IPS DF 4.7 (cell line): ENCODE measurements at regions not wholly inside any gene's neighbourhood (a gene's known extent, or its start where the extent isn't known, plus 50 kb on each side); places are given as distances from the start of the nearest gene placed in this dataset.

Source experiments
- DNase-seq: peaks from one replicate; pipeline ENCODE4 v3.0.0-alpha.2; 2013; ENCODE audit warnings: low spot score; ENCODE audit errors: extremely low read depth

DNA sequence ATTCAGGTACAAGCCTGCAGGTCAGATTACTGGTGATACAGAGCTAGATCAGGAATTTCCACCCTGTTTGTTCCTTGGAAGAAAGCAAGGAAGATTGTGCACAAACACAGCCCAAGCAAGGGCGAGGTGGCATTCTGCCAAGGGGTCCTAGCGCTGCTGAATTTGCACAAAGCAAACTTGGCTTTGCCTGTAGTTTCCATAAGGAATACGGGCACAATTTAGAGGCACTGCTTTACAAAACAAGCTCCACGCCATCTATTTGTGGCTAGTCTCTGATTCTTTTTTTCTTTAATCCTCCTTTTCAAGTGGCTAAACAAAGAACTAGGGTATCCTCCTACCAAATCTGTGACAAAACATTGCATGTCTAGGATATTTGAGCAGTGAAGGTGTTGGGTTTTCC is 195.5 kb upstream of the ACVR2A start:
- no peak for DNase-seq

DNA sequence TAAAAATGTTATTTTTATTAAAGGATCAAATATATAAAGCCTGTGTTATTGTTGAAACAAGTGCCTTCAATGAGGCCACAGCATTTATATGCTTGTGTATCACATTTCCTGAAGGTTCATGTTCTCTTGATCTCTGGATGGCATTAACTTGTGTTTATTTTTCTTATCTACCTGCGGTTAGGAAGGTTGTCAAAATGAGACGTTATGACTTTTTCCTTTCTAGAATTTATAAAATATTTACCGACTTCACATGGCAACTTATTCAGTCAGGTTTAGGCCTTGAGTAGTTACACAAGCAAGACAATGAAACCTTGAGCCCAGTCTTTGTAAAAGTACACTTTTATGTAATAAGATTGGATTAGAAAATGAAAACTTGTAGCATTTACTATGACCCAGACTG is 196.4 kb upstream of the ACVR2A start:
- DNase-seq: no peak

DNA sequence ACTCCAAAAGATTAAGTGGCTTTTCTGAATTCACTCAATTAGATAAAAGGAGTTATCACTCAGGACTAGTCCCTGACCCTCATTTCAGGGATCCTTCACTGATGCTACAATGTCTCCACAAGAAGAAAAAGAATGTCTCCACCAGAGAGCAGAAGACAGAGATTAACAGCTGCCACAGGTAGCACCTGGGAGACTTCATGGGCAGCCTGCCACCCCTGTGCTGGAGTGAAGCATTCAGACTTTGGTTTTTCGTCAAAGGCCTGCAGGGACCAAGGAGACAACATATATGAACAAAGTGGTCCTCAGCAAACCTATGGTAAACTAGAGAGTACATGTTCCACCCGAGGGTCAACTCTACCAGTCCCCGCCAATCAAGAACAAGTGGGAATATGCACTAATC is 197.0 kb upstream of the ACVR2A start:
- DNase-seq: no peak

DNA sequence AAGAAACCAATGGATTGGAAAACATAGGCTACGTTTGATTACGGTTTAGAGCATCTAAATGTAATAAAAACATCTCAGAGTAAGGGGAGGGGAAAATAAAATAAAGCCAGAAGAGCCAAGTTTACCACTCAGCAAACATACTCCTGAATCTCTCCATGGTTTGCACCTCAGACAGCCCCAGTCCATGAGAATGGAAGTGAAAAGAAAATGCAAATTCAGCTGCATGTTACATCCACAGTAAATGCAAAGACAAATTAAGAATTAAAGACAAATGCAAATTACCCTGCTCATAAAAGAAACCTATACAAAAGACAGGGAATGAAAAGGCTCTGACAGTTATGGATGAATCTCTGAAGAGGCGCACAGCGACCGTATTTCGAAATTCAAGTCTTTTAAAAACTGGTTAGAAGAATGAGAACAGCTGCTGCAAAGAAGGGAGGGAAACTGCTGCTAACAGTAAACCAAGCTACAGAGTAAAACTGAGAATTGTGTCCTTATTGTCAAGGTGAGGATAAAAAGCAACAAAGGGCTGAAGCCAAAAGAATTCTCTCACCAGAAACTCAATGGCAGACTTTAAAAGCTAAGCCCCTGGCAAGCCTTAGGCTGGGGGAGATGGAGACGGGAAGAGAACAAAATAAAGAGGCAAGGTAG is 197.9 kb upstream of the ACVR2A start:
- DNase-seq: no peak

DNA sequence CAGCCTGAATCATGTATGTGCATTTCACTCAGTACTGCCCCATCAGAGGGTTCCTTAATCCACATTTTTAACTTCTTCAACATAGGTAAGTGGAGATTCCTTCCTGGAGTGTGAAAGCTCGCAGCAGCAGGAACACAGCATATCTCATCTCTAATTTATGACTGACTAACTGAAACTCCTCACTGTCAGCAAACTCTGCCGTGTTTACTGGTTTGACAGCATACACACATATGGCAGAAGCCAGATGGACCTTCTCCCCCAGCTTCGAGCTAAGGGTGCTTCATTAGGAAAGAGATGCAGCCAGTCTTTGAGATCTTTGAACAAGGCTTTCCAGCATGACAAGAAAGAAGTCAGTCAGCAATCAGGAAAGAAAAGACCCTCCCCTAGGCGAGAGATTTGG is 200.3 kb upstream of the ACVR2A start:
- DNase-seq: no peak

DNA sequence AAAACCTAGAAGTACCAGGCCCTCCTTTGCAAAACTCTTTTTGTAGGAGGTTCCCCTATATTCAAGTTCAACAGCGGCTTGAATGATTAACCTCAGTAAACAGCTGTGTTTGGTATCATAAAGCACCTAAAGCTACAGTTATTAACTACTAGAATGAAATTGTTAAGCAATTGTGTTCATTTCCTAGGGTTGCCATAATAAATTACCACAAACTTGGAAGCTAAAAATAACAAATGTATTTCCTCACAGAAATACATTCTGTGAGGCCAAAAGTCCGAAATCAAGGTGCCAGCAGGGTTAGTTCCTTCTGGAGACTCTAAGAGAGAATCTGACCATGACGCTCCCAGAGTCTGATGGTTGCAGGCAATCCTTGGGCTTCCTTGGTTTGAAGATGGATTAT is 202.1 kb upstream of the ACVR2A start:
- no peak for DNase-seq

DNA sequence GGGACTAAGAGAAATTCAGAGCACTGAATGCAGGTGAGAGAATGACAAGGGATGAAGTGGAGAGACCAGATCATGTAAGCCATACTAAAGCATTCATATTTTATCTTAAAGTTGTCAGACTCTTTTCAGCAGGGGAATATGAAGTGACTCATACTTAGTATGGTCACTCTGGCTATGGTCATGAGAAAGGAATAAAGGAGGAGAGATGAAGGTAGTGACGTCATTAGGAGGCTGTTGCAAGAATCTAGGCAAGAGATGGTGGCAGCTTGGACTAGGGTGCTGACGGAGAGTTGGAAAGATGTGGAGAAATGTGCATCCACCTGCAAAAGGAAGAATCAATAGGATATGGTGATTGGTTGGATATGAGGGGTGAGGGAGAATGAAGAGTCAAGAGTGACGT is 203.2 kb upstream of the ACVR2A start:
- no peak for DNase-seq

DNA sequence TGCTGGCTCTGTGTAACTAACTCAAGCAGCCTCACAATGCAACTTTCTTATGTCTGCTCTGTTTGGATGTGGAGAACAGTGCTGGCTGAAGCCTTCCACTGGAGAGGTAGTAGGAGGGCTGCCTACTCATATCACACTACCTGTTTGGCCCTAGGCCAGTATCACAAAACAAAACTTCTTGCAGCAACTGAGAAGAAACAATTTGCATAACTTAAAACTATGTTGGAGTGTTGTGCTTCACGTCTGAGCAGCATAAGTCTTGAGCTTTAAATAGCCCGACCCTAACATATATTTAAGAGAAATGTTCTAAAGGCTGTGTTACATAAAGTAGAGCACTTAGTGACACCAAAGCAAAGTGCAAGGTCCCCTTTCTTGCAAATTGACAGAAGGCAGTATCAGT is 204.9 kb upstream of the ACVR2A start:
- no peak for DNase-seq

DNA sequence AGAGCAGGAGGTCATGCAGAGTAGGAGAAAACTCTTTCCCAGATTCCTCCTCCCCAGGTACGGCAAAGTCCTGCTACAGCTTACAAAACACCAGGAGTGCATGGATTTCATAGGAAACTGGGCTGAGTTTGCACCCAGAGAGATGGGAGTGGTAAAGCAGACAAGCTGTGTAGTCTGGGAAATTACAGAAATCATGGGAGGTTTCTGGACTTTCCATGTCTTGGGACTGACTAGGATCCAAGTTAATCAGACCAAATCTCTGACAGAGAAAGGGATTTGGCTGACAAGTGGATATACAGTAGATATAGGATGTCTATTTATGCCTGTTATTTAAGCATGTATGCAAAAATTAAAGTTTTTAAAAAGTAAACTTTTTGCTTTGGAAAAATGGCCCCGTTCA is 205.4 kb upstream of the ACVR2A start:
- DNase-seq: no peak

DNA sequence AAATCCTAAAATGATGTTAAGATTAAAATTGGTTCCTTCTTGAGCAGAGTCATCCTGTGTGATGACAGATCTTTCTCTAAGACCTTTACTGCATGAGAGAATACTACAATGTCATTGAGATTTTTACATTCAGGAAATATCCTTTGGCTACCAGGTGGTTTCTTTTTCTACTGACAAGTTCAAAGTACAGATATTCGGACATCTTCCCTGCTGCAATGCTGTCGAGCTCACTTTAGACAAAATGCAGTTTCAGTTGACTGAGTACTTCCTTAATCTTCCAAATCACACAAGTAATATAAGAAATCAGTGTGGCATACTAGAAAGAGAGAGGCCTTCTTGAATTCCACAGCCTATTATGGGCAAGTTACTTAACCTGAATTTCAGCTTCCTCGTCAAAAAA is 207.9 kb upstream of the ACVR2A start:
- no peak for DNase-seq

DNA sequence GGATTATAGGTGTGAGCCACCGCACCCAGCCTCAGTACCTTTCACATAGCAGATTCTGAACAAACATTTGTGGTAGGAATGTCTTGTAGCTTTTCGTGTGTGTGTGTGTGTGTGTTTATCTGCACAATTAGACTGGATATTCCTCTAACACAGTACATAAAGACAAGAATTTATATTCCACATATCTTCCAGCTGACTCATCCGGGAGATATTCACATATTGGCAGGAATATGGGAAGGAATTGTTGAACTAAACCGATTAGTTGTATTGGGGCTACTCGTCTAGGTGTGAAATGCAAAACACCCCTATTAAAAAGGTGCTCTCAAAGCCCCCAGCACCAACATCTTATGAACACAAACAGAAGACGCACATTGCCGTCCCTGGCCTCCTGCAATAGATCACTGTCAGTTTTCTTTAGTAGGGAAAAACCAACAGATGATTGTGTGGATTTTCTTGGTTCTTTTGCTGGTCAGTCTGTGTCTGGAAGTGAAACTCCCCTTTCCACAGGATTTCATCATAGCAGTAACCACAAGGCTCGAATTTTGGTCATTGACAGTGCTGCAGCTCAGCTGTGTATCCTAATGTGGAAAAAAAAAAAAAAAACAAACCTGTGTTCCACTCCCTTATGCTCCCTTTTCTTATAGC is 208.5 kb upstream of the ACVR2A start:
- no peak for DNase-seq

DNA sequence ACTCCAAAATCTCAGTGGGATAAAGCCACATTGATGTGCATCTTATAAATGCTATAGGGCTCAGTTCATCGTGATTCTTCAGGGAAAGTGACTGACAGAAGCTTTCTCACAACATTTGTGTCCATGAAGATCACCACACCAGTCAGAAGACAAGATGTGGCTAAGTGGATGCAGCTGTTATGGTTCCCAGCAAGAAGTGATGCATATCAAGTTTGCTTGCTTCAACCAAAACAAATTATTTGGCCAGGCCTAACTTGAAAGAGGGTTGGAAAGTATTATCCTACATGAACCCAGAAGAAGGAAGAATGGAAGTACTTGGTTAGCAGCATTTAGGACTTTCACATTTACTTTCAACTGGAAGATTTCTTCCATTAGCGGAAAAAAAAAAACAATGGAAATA is 210.0 kb upstream of the ACVR2A start:
- no peak for DNase-seq

DNA sequence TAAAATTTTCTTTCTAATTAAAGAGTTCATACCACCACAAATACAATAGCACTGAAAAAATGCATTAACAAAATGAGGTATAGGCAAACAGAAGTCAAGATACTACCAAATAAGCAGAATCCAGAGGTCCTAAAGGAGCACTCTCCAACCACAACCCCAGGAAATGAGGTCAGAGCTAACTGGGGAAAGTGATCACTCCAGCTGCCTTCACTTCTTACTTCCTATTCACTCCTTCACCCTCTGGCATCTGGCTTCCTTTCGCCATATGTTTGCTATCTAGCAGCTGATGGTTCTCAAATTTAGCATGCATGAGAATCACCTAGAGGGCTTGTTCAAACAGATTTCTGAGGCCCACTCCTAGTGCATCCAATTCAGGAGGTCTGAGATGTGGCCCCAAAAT is 212.6 kb upstream of the ACVR2A start:
- DNase-seq: no peak

DNA sequence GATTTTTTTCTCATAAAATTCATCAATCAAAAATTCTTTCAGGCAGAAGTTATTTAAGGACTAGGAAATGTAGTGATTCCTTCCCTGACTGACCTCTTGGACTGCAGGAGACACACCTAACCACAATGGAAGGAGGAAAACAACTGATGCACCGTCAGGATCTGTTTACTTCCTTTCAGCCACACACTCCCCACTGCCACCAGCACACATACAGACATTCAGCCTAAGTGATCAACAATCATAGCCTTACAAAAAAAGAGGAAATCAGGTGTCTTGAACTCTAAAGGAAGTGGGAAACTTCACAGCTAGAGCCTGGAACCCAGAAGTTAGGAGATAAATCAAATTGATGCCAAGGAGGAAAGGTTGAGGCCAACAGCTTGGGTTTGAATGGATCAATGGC is 213.5 kb upstream of the ACVR2A start:
- no peak for DNase-seq

DNA sequence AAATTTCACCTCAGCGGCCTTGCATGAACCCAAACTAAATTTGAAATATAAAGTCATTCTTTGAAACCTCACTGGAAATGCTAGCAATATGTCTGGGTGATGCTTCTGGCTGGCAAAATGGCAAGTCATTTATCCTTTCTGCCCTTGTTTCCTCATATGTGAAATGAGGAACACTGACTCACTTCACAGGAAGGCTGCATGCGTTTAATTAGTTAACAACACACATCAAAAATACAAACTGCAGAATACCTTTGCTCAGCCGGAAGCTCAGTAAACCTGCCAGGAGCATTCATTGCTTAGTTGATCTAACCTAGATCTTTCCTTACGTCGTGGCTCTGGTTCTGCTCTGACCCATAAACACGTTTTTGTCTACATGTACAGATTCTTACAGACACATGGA is 214.2 kb upstream of the ACVR2A start:
- DNase-seq: no peak

DNA sequence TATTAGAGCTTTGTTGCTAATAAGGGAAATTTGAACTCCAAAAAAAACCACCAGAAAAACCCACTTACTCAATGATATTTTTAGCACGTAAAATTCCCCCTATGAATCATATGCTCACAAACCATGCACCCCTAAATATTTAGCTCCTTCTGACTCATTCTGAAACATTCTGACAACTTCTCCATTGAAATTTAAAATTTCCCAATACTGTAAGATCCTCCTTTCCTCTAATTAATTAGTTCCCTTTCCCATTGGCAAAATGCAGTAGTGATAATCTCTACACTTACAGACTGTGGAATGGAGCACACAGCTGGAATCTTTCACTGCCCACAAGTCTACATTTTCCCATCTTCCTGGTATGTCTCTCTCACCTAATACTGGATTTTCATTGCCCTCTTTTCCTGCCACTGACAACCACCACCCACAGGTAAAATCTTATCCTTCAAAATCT is 215.8 kb upstream of the ACVR2A start:
- no peak for DNase-seq

DNA sequence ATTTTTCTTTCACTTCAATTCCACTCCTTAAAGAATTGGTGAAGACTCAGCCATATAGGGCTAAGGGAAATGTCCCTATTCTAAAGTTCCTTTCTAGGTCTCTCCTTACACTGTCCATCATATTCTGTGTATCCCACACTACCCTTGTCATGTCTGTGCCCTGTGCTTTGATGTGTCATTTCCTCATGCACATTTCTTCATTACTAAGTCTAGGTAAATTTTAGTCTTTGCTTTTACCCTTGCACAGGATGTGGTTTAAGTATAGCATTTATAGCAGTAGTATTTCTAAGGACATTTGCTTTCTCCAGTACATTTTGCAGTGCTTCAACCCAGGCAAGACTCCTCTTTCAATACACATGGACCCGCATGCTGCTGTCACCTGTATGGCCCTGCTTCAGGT is 221.5 kb upstream of the ACVR2A start:
- DNase-seq: no peak

DNA sequence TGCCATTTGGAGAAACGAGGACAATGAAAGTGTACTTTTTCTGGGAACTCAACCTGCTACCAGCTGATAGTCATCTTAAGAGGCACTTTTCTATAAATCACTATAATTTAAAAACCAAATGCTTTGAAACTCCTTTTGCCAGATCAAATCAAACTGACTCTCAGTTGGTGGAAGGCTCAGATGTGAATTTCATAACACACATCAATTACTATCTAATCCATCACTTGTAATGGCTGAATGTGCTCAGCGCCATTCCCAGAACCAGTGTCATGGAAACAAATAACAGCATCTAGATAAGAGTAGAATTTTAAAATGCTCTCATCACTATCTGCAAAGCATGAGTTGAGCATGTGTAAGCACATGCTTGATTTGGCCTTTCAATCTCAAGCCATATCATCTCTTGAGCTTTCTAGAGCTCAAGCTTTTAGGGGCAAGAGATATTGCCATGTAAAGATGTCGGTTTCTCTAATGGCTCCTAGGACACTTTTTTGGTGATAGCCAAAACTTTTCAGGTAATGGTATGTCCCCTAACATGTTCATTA is 223.1 kb upstream of the ACVR2A start:
- DNase-seq: no peak

DNA sequence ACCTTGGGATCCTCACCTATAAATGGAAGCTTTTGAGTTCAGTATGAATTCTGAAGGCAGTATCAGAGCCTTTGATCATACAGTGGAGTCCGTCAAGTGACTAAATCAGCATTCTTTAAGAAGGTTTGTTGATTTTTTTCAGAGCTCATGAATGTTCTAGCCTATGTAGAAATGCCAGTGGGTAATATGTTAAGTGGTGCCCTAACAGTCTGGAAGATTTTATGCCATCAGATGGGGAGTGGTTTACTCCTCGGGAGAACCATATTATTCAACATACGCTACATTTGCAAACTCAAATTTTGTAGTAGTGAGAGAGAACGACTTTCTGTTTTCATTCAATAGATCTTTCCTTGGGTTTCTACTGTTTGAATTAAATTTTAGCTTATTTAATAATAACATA is 225.0 kb upstream of the ACVR2A start:
- no peak for DNase-seq

DNA sequence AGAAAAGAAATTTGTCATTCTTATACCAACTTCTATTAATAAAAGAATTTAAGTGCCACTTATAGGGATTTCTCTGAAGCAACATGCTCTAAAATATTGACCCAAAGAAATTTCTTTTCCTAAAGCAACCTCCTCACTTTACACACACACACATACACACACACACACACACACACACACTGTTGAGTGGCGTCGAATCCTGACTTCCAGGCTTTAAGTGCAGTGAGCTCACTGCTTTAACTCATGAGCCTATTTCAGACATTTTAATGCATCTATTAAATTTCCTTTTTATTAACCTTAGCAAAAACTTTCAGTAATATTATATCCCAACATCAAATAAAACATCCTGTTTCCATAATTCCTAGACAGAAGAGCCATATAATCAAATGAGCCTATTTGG is 229.1 kb upstream of the ACVR2A start:
- no peak for DNase-seq

DNA sequence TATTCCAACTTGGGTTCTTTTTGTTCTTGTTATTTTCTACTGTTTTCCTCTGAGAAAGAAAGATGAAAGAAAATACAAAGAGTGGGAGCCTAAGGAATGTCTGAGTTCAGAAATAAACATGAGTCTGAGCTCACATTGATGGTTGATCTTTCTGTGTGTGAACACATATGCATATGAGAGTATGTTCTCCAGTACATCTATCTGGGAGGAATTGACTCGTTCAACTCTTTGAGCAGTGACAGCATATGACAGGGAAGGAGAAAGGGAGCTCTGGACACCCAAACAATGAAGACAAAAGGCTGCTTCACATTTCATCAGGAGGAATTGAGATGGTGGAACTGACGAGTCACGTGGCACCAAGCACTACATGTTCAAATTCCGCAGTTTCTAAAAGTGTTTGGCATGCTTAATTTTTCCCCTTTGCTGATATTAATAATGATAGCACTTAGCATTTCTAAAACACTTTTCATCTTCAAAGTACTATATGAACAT is 229.8 kb upstream of the ACVR2A start:
- DNase-seq: no peak

DNA sequence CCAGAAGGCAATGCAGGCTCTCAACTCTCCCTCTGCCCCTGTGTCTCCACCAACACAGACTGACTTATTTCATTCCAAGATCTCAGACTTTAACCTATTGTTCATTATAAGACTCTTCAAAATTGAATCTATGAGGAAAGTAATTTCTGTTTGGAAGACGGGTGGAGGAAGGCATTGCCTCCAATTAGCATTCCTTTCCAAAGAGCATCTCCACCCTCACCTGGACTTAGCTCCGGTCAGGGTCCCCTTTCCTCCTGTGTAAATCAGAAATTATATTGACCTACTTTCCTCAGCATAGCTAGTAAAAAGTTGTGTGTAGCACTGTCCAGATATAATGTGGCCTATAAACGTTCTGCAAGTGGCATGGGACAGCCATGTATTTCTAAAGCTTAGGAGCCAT is 230.4 kb upstream of the ACVR2A start:
- DNase-seq: no peak

DNA sequence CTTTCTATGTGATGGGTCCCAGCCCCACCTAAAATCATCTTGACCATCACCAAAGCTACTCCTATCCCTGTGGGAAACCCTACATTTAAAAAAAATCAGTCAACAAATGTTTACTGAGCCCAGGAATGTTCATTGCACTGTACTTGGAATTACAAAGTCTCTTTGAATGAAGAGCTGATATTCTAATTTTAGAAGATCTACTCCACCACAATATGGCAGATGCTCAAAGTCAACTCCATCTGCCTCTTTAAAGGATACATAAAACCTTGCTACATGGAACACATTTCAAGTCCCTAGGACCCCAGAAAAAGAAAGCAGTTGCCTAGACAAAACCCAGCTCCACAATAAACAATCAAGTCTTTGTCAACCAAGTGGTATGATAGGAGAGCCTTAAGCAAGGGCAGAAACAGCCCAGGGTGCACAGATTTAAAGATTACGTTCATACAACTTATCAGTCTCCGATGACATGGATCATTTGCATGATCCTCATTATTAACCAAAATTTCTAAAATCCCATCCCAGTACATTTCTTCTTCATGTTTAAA is 234.3 kb upstream of the ACVR2A start:
- DNase-seq: no peak
